CD14-positive monocyte (primary cell): ENCODE measurements at regions not wholly inside any gene's neighbourhood (a gene's known extent, or its start where the extent isn't known, plus 50 kb on each side); places are given as distances from the start of the nearest gene placed in this dataset.

Experiments used
- DNase-seq, 3 donors: peaks; one replicate each; pipeline ENCODE4 v3.0.0-alpha.2; 2011 to 2022
- H2AFZ ChIP-seq: 2 replicates; pipeline ENCODE4 v1.6.0; 2012; ENCODE audit warnings: mild to moderate bottlenecking, low read depth, low read length, inconsistent platforms; ENCODE audit not compliant: insufficient read depth, poor library complexity, severe bottlenecking
- H3K27ac ChIP-seq, 2 donors: 1 replicate in 1 of 2; 2 replicates in 1 of 2; pipeline ENCODE4 v1.5.1; 2012 to 2013; ENCODE audit warnings: low read length in 2 of 2, control low read depth in 1 of 2, inconsistent platforms in 1 of 2, low read depth in 1 of 2, mild to moderate bottlenecking in 1 of 2
- H3K27me3 ChIP-seq, 2 donors: one replicate each; pipeline versions ENCODE4 v1.6.0 to v1.6.1; 2011 to 2013; ENCODE audit warnings: low read length in 2 of 2; ENCODE audit not compliant: control insufficient read depth in 2 of 2, insufficient read depth in 2 of 2
- H3K36me3 ChIP-seq, 2 donors: replicated peaks in 1 of 2; 1 replicate in 1 of 2; 2 replicates in 1 of 2; pipeline versions ENCODE4 v1.5.1 to v1.6.1; 2012 to 2013; ENCODE audit warnings: low read length in 2 of 2, control low read depth in 1 of 2, inconsistent platforms in 1 of 2, mild to moderate bottlenecking in 1 of 2; ENCODE audit not compliant: insufficient read depth in 2 of 2, control insufficient read depth in 1 of 2
- H3K4me1 ChIP-seq, 2 donors: 1 replicate in 1 of 2; 2 replicates in 1 of 2; pipeline versions ENCODE4 v1.5.1 to v1.6.1; 2012 to 2013; ENCODE audit warnings: low read length in 2 of 2, control low read depth in 1 of 2, inconsistent platforms in 1 of 2, mild to moderate bottlenecking in 1 of 2, moderate library complexity in 1 of 2; ENCODE audit not compliant: insufficient read depth in 2 of 2, control insufficient read depth in 1 of 2
- H3K4me2 ChIP-seq: replicated peaks from 2 replicates; pipeline ENCODE3; 2012; ENCODE audit warnings: low read length, moderate library complexity, mild to moderate bottlenecking; ENCODE audit not compliant: poor library complexity, severe bottlenecking; ENCODE audit errors: extremely low read depth
- H3K4me3 ChIP-seq, 3 experiments: fragments of 200-600 bp in 1 of 3; sonication (generic) in 1 of 3; replicated peaks in 1 of 3; 1 replicate in 2 of 3; 2 replicates in 1 of 3; pipeline ENCODE4 v1.5.1; 2011 to 2013; ENCODE audit warnings: low read length in 3 of 3, mild to moderate bottlenecking in 3 of 3, control low read depth in 2 of 3, low read depth in 2 of 3, inconsistent platforms in 1 of 3, moderate library complexity in 1 of 3
- H3K79me2 ChIP-seq: 2 replicates; pipeline ENCODE4 v1.6.0; 2012; ENCODE audit warnings: mild to moderate bottlenecking, control low read depth, inconsistent platforms, low read length, moderate library complexity; ENCODE audit not compliant: insufficient read depth
- H3K9ac ChIP-seq: 2 replicates; pipeline ENCODE4 v1.6.0; 2017; ENCODE audit warnings: low read length, mild to moderate bottlenecking; ENCODE audit not compliant: insufficient read depth, poor library complexity, severe bottlenecking
- H3K9me3 ChIP-seq, 2 donors: replicated peaks in 1 of 2; 1 replicate in 1 of 2; 2 replicates in 1 of 2; pipeline versions ENCODE4 v1.5.1 to v1.6.1; 2012 to 2013; ENCODE audit warnings: low read length in 2 of 2, control low read depth in 1 of 2; ENCODE audit not compliant: control insufficient read depth in 1 of 2, insufficient read depth in 1 of 2
- H4K20me1 ChIP-seq: 2 replicates; pipeline ENCODE4 v1.6.0; 2012; ENCODE audit warnings: mild to moderate bottlenecking, low read length, control low read depth, moderate library complexity; ENCODE audit not compliant: insufficient read depth
- H3K27ac Mint-ChIP-seq, 7 donors: one replicate each; pipeline ENCODE4 v1.8.0; 2020; ENCODE audit warnings: mild to moderate bottlenecking in 7 of 7, mixed read lengths in 7 of 7, moderate library complexity in 6 of 7, inconsistent platforms in 2 of 7
- H3K27me3 Mint-ChIP-seq, 3 donors: one replicate each; pipeline ENCODE4 v1.8.0; 2021 to 2022; ENCODE audit warnings: low read depth in 3 of 3, mild to moderate bottlenecking in 3 of 3, mixed read lengths in 3 of 3, moderate library complexity in 3 of 3, inconsistent platforms in 1 of 3
- H3K36me3 Mint-ChIP-seq, 2 donors: one replicate each; pipeline ENCODE4 v1.8.0; 2020; ENCODE audit warnings: mixed read lengths in 2 of 2, inconsistent platforms in 1 of 2, mild to moderate bottlenecking in 1 of 2
- H3K4me1 Mint-ChIP-seq: one replicate; pipeline ENCODE4 v1.8.0; 2020; ENCODE audit warnings: mild to moderate bottlenecking, mixed read lengths
- H3K4me3 Mint-ChIP-seq, 2 donors: one replicate each; pipeline ENCODE4 v1.8.0; 2020; ENCODE audit warnings: mild to moderate bottlenecking in 2 of 2, mixed read lengths in 2 of 2, moderate library complexity in 1 of 2
- H3K9me3 Mint-ChIP-seq, 7 donors: one replicate each; pipeline ENCODE4 v1.8.0; 2020 to 2022; ENCODE audit warnings: mixed read lengths in 7 of 7, mild to moderate bottlenecking in 6 of 7, moderate library complexity in 6 of 7, inconsistent platforms in 2 of 7
- WGBS: methylation state at CpG from one replicate; pipeline ENCODE4 v1.1.5; 2013; ENCODE audit warnings: missing lambda C conversion rate; ENCODE audit not compliant: insufficient coverage; 5-methylcytosine and 5-hydroxymethylcytosine counted together
- intact Hi-C, 2 donors: fragments of 100-400 bp; cut with micrococcal nuclease; formaldehyde crosslinking; loops; one replicate each; pipeline versions ENCODE4 v1.15.0 to v1.15.1; 2023
- TF ChIP-seq, protein P1 (sequence below): fragments of 200-600 bp; IDR thresholded peaks from one replicate; pipeline ENCODE4 v1.8.0; 2022; ENCODE audit warnings: antibody characterized with exemption, mild to moderate bottlenecking

DNA sequence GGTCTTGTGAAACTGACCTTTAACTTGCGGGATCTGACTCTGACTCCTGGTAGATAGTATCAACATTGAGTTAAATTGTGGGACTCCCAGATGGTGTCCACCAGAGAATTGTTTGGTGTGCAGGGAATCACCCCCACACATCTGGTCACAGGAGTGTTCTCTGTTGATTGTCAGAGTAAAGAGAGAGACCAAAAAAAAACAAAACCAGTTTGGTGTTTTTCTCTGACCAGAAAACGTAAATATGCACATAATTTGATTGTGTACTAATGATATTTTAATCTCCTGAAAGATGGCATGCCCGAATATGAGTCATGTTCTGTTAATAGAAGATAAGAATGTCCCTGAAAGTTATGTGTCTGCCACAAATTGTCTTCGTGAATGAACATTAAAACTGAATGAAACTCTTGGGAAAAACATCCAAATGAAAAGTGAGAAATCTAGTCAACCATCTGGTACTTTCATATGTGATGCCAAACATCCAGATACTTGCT, 118.5 kb upstream of the GPC6 start:
- Mint-ChIP-seq H3K4me1 (no peaks in the 10 kb centered on the region), H3K4me3 (no peak overlapping the region), H3K27ac (no peak overlapping the region), H3K27me3 (no peaks in the 10 kb centered on the region), H3K36me3 (no peaks in the 10 kb centered on the region), H3K9me3 (peaks cover 0 to 3% (median 0%) of the 10 kb centered on the region in 7 donors)
- intact Hi-C loops: no loop called here
- Histone ChIP-seq H3K9me3 (no peaks in the 10 kb centered on the region), H3K4me3 (no peak overlapping the region), H3K27me3 (no peaks in the 10 kb centered on the region), H3K27ac (no peak overlapping the region), H4K20me1 (no peaks in the 10 kb centered on the region), H2AFZ (no peak overlapping the region), H3K36me3 (no peaks in the 10 kb centered on the region), H3K4me2 (no peak overlapping the region), H3K4me1 (no peaks in the 10 kb centered on the region), H3K79me2 (no peaks in the 10 kb centered on the region), H3K9ac (no peak overlapping the region)
- WGBS: 50% methylated on average over 1 of the region's 4 CpGs
- TF ChIP-seq, protein P1, sequence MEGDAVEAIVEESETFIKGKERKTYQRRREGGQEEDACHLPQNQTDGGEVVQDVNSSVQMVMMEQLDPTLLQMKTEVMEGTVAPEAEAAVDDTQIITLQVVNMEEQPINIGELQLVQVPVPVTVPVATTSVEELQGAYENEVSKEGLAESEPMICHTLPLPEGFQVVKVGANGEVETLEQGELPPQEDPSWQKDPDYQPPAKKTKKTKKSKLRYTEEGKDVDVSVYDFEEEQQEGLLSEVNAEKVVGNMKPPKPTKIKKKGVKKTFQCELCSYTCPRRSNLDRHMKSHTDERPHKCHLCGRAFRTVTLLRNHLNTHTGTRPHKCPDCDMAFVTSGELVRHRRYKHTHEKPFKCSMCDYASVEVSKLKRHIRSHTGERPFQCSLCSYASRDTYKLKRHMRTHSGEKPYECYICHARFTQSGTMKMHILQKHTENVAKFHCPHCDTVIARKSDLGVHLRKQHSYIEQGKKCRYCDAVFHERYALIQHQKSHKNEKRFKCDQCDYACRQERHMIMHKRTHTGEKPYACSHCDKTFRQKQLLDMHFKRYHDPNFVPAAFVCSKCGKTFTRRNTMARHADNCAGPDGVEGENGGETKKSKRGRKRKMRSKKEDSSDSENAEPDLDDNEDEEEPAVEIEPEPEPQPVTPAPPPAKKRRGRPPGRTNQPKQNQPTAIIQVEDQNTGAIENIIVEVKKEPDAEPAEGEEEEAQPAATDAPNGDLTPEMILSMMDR: no peak
- no peak for DNase-seq

DNA sequence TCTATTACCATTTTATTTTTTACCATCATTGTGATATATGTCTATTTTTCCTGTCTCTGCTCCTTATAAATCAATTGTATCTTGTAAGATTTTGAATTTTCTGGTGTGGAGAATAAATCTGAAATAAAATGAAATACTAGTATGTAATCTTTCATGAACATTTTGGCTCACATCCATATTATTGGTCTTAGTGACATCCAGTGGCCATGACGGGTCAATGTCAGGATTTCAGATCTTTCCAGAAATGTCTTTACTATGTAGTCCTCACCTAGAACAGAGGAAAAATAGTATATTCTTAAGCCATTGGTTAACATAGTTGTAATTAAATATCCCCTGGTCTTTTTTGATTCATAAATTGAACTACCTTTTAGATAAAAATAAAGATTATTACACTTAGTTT, 109.8 kb upstream of the GPC6 start:
- no peaks in the 10 kb centered on the region for H3K36me3 ChIP-seq
- H3K9ac ChIP-seq: no peak overlapping the region
- Mint-ChIP-seq H3K4me1 (no peaks in the 10 kb centered on the region), H3K27ac (no peak overlapping the region), H3K9me3 (peaks cover 0 to 8% (median 2%) of the 10 kb centered on the region in 7 donors), H3K27me3 (no peaks in the 10 kb centered on the region), H3K4me3 (no peak overlapping the region), H3K36me3 (no peaks in the 10 kb centered on the region)
- H2AFZ ChIP-seq: no peak overlapping the region
- H3K4me3 ChIP-seq: no peak overlapping the region
- no peak overlapping the region for H3K4me2 ChIP-seq
- H3K27ac ChIP-seq: no peak overlapping the region
- no peaks in the 10 kb centered on the region for H4K20me1 ChIP-seq
- peaks cover 0 to 3% of the 10 kb centered on the region in 2 donors for H3K9me3 ChIP-seq
- no peaks in the 10 kb centered on the region for H3K4me1 ChIP-seq
- intact Hi-C loops: no loop called here
- TF ChIP-seq, protein P1: no peak
- no peaks in the 10 kb centered on the region for H3K79me2 ChIP-seq
- DNase-seq: no peak
- WGBS: no CpG with 5 or more reads among the region's 1 CpG
- H3K27me3 ChIP-seq: no peaks in the 10 kb centered on the region
